ENCODE measurements at regions not wholly inside any gene's neighbourhood (a gene's known extent, or its start where the extent isn't known, plus 50 kb on each side); places are given as distances from the start of the nearest gene placed in this dataset.
"Not testable (repeated sequence)": the region's sequence is repeated elsewhere in the genome, so short reads cannot be mapped to it uniquely, and the experiment has no call there.

DNA sequence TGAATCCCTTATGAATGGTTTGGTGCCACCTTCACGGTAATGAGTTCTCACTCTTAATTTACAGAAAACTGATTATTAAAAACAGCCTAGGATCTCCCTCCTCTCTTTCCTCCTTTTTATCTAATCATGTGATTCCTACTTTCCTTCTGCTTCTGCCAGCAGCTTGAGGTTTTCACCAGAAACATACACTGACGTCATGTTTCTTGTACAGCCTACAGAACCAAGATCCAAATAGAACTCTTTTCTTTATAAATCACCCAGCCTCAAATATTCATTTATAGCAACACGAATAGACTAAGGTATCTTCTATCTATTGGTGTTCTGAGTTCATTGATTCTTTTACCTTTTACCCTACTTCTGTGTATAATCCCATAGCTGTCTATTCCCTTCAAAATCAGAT lies 388.9 kb upstream of the CDH10 start:
- DNase-seq (ENCODE audit: low read depth in 2 of 3, low spot score in 2 of 3) = no peak

- no peak for DNase-seq (ENCODE audit: low read depth in 2 of 3, low spot score in 2 of 3)
Measured at GRCh38 chr5:25029004-25029403, 384.2 kb upstream of the CDH10 start.

DNA sequence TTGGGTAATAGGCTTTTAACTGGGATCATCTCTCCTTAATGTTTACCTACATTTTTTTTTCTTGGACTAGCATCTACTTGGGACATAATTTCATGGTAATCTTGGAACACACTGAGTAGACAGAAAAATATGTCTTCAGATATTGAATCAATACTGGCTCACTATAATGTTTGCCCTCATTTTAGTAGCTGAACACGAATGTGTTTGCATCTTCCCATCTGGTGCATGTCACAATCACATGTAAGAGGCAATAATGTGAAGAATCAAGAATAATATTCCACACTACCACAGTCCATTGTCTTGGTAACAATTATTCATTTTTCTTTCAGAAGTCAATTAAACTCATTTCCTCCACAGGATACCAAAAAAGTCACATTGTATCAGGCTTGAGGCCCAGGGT lies 382.7 kb upstream of the CDH10 start:
- no peak for DNase-seq (ENCODE audit: low read depth in 2 of 3, low spot score in 2 of 3)

- DNase-seq (ENCODE audit: low read depth in 2 of 3, low spot score in 2 of 3) = no peak
Measured at GRCh38 chr5:25027061-25027460, 382.3 kb upstream of the CDH10 start.

DNA sequence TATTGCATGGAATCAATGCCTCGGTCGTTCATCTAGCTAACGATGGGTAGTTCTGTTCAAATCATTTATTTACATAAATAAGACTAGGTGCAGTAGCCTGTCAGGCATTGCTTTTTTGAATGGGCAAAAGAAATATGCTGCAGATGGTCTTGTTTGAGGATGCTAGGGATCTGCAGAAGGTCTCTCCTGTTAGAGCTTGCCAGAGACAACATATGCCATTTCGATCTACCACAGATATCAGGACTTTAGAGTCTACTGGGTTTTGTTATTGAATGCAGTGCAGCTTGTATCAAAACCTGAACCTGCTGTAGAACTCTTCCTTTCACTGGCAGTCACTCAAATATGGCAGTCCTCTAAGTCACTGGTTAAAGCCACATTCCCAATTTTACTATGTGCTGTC lies 381.1 kb upstream of the CDH10 start:
- DNase-seq (ENCODE audit: low read depth in 2 of 3, low spot score in 2 of 3) = no peak

DNA sequence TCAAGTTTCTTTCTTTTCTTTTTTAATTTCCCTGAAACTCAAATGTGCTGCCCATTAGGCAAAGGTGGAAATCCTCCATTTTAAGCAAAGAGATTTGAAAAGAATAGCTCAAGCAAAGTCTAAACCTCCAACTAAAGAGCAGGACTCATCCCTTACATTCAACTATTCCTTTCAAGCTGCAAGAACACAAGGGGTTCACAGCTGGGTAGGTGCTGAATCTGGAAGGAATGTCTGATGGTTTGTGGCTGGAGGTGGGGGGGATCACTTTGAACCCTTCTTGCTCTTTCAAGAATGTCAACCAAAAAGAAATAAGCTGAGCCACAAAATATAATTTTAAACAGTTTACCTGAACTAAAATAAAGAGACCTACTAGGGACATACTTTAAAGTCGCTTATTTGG lies 375.7 kb upstream of the CDH10 start:
- DNase-seq (ENCODE audit: low read depth in 2 of 3, low spot score in 2 of 3) = no peak

GRCh38 chr5:25009063-25009462 lies 364.3 kb upstream of the CDH10 start:
- no peak for DNase-seq (ENCODE audit: low read depth in 2 of 3, low spot score in 2 of 3)

GRCh38 chr5:25006734-25007133 lies 362.0 kb upstream of the CDH10 start:
- DNase-seq (ENCODE audit: low read depth in 2 of 3, low spot score in 2 of 3) = peak in 1 of 3 donors; percentile 23

DNA sequence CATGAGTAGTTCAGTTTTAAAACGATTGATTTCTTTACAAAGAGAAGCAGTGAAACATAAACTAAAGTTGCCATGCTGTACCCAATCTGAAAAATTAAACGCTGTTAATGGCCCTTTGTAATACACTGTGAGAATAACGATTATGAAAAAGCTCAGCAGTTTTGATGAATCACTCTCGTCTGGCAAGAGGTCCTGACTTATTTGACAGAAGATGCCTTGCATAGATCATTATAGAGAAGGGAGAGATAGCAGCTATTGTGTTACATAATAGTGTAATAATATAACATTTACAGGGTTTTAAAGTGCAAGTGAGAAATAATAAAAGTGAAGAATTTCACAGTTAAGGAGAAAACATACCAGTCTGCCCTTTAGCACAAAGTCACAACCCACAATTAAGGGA lies 361.5 kb upstream of the CDH10 start:
- no peak for DNase-seq (ENCODE audit: low read depth in 2 of 3, low spot score in 2 of 3)

GRCh38 chr5:25005431-25005830 lies 360.7 kb upstream of the CDH10 start:
- DNase-seq (ENCODE audit: low read depth in 2 of 3, low spot score in 2 of 3) = no peak

GRCh38 chr5:25002371-25002770 lies 357.6 kb upstream of the CDH10 start:
- no peak for DNase-seq (ENCODE audit: low read depth in 2 of 3, low spot score in 2 of 3)

DNA sequence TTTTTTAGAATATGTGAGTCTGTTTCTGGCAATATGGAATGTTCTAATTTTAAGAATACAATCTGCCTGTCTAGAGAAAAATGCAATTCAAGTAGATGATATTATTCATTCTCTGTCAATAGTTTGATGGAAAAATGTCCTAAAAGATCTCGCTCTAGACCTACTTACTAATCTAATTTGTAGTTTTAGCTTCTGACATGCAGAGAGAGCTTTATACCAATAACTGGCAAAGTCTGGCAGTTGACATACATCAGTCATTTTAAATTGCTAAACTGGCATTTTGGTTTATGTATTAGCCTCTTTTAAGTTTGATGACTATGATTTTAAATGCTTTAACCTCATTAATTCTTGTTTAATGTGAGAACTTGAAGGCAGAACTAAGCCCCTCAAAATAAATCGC lies 355.0 kb upstream of the CDH10 start:
- no peak for DNase-seq (ENCODE audit: low read depth in 2 of 3, low spot score in 2 of 3)

GRCh38 chr5:24998641-24999040 lies 353.9 kb upstream of the CDH10 start:
- DNase-seq (ENCODE audit: low read depth in 2 of 3, low spot score in 2 of 3) = no peak

GRCh38 chr5:24986326-24986725 lies 341.5 kb upstream of the CDH10 start:
- DNase-seq (ENCODE audit: low read depth in 2 of 3, low spot score in 2 of 3) = no peak

DNA sequence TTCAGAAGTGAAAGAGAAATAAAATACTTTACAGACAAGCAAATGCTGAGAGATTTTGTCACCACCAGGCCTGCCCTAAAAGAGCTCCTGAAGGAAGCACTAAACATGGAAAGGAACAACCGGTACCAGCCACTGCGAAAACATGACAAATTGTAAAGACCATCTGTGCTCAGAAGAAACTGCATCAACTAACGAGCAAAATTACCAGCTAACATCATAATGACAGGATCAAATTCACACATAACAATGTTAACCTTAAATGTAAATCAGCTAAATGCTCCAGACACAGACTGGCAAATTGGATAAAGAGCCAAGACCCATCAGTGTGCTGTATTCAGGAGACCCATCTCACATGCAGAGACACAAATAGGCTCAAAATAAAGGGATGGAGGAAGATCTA lies 333.8 kb upstream of the CDH10 start:
- not testable (repeated sequence) for DNase-seq (ENCODE audit: low read depth in 2 of 3, low spot score in 2 of 3)

GRCh38 chr5:24963611-24964010 lies 318.8 kb upstream of the CDH10 start:
- DNase-seq (ENCODE audit: low read depth in 2 of 3, low spot score in 2 of 3) = no peak

- DNase-seq (ENCODE audit: low read depth in 2 of 3, low spot score in 2 of 3) = no peak
Measured at GRCh38 chr5:24923400-24923799, 278.6 kb upstream of the CDH10 start.

- no peak for DNase-seq (ENCODE audit: low read depth in 2 of 3, low spot score in 2 of 3)
Measured at GRCh38 chr5:24918676-24919075, 273.9 kb upstream of the CDH10 start.

DNA sequence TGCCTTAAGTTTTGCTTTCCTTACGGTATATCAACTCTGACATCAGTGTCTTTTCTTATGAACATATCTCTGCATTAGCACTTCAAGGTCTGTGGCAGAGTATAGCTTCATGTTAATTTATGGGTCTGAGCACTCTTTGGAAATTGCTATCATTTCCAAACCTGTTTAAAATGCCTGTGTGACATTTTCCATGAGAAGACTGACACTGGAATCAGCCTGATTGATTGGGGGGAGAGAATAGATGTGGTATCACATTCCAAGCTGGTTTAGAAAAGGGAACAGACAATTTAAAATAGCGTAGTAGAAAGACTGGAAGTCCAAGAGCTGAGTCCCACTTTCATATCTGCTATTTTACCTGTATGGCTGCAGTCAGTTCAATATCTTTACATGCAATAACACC lies 272.1 kb upstream of the CDH10 start:
- no peak for DNase-seq (ENCODE audit: low read depth in 2 of 3, low spot score in 2 of 3)

DNA sequence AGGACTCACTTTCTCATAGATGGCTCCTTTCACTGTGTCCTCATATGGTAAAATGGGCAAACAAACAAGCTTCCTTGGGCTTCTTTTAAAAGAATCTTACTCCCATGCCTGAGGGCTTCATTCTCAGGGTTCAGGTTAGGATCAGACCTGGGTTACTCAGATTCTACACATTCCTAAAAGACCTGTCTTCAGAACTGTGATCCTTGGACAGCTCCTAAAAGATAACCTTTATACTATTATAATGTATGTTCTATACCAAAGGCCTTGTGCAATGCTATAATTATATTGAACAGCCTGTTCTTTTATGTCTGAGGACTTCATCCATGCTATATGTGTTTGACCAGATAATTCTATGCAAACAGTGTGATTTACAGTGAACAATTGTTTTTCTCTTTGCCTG lies 264.4 kb upstream of the CDH10 start:
- no peak for DNase-seq (ENCODE audit: low read depth in 2 of 3, low spot score in 2 of 3)

- no peak for DNase-seq (ENCODE audit: low read depth in 2 of 3, low spot score in 2 of 3)
Measured at GRCh38 chr5:24906689-24907088, 261.9 kb upstream of the CDH10 start.

GRCh38 chr5:24904981-24905517 lies 260.3 kb upstream of the CDH10 start:
- no peak for DNase-seq (ENCODE audit: low read depth in 2 of 3, low spot score in 2 of 3)

- peak in 2 of 3 donors; percentile 16 to 52 for DNase-seq (ENCODE audit: low read depth in 2 of 3, low spot score in 2 of 3)
Measured at GRCh38 chr5:24899180-24899579, 254.4 kb upstream of the CDH10 start.

DNA sequence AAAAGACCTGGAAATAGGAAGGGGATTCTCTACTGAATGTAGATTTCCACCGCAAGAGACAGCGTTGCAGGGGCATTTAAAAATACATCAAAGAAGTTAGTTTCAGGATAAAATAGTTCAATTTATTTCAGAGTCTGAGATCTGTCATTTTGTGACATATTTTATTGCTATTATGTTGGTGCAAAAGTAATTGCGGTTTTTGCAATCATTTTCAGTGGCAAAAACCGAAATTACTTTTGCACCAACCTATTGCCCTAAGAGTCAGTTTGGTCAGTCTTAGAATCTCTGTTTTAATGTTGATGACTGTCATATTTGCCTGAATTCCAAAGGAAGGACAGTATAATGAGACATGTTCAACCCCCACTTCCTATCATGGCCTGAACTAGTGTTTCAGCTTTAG lies 219.5 kb upstream of the CDH10 start:
- DNase-seq (ENCODE audit: low read depth in 2 of 3, low spot score in 2 of 3) = no peak
